ENCODE measurements at regions not wholly inside any gene's neighbourhood (a gene's known extent, or its start where the extent isn't known, plus 50 kb on each side); places are given as distances from the start of the nearest gene placed in this dataset.
A peak's percentile ranks its signal among the peaks of the same experiment; 100 is the strongest.
"Not testable (repeated sequence)": the region's sequence is repeated elsewhere in the genome, so short reads cannot be mapped to it uniquely, and the experiment has no call there.

DNA sequence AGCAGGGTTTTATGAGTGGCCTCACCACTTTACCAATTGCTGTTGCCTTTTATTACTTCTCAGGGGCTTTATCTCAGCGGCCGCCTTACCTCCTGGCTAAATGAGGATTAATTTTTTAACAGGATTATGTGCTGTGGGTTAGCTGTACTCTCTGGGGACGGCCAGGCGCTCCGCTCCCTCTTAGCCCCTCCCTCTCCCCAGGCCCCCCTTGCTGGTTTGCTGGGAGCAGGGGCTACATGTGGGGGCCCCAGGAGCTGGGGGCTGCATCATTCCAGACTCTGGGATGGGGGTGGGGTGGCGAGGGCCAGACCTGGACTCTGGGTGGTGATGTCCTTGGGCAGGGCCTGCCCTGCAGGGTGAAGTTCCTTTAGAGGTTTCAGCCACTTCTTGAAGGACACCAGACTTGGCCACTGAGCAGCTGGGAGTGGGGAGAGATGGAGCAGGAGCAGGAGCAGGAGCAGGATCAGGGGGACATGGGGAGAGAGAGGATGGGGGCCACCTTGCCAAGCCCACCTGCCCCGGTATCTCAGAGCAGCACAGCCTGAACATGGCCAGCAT is 196.1 kb downstream of the GOLGA6L6 start:
- DNase-seq: no peak

DNA sequence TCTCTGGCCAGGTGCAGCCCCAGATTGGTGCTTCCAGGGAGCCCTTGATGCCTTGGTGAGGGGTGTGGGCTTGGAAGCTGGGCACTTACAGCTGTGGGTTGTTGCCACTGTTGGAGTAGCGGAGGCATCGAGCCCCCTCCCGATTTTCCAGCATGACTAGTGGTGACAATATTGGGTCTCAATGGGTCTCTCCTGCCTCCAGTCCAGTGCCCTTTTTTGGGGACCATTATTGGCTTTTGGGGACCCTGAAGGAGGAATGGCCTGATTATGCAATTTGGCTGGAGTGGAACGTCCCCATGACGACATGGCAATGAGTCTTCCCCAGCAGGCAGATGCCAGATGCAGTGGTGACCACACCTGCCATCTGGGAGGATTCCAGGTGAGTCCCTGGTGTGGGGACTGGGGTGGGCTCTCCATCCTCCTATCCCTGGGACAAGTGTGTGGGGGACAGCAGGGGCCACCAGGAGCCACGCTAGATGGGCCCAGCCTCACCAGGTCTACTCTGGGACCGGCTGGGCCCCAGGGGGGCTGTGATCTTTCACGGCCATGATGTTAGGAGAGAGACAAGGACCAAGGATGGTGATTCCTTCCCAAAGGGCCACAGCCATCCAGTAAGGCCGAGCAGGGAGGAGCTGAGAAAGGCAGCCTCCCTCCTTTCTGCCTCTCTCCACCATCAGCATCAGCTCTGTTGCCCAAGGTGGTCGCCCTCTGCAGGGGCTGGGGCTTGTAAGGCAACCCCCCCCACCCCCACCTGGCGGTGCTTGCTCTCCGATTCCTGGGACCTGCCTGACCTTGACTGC is 196.8 kb downstream of the GOLGA6L6 start:
- no peak for DNase-seq

DNA sequence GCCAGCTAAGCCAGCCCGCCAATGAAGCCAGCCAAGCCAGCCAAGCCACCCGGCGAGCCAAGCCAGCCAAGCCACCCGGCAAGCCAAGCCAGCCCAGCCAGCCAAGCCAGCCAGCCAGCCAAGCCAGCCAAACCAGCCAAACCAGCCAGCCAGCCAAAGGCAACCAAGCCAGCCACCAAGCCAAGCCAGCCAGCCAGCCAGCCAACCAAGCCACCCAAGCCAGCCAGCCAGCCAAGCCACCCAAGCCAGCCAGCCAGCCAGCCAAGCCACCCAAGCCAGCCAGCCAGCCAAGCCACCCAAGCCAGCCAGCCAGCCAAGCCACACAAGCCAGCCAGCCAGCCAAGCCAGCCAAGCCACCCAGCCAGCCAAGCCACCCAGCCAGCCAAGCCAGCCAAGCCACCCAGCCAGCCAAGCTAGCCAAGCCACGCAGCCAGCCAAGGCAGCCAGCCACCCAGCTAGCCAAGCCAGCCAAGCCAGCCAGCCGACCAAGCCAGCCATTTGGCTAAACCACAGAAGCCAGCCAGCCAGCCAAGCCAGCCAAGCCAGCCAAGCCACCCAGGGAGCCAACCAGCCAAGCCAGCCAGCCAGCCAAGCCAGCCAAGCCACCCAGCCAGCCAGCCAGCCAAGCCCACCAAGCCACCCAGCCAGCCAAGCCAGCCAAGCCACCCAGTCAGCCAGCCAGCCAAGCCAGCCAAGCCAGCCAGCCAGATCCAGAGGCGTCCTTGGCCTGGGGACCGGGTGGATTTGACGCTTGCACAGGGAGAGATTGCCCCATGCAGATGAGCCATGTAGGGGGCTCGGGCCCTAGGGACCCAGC is 198.0 kb downstream of the GOLGA6L6 start:
- not testable (repeated sequence) for DNase-seq

DNA sequence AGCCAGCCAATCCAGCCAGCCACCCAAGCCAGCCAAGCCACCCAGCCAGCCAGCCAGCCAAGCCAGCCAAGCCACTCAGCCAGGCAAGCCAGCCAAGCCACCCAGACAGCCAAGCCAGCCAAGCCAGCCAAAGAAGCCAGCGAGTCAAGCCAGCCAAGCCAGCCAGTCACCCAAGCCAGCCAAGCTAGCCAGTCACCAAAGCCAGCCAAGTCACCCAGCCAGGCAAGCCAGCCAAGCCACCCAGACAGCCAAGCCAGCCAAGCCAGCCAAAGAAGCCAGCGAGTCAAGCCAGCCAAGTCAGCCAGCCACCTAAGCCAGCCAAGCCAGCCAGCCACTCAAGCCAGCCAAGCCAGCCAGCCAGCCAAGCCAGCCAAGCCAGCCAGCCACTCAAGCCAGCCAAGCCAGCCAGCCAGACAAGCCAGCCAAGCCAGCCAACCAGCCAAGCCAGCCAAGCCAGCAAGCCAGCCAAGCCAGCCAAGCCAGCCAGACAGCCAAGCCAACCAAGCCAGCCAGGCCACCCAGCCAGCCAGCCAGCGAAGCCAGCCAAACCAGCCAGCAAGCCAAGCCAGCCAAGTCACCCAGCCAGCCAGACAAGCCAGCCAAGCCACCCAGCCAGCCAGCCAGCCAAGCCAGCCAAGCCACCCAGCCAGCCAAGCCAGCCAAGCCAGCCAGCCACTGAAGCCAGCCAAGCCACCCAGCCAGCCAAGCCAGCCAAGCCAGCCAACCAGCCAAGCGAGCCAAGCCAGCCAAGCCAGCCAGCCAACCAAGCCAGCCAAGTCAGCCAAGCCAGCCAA is 198.8 kb downstream of the GOLGA6L6 start:
- DNase-seq: not testable (repeated sequence)

DNA sequence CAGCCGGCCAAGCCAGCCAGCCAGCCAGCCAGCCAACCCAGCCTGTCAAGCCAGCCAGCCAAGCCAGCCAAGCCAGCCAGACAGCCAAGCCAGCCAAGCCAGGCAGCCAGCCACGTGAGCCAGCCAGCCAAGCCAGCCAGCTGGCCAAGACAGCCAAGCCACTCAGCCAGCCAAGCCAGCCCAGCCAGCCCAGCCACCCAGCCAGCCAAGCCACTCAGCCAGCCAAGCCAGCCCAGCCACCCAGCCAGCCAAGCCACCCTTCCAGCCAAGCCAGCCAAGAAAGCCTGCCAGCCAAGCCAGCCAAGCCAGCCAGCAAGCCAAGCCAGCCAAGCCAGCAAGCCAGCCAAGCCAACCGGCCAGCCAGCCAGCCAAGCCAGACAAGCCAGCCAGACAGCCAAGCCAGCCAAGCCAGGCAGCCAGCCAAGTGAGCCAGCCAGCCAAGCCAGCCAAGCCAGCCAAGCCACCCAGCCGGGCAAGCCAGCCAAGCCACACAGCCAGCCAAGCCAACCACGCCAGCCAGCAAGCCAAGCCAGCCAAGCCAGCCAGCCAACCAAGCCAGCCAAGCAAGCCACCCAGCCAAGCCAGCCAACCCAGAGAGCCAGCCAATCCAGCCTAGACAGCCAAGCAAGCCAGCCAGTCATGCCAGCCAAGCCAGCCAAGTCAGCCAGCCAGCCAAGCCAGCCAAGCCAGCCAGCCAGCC is 199.5 kb downstream of the GOLGA6L6 start:
- no peak for DNase-seq

DNA sequence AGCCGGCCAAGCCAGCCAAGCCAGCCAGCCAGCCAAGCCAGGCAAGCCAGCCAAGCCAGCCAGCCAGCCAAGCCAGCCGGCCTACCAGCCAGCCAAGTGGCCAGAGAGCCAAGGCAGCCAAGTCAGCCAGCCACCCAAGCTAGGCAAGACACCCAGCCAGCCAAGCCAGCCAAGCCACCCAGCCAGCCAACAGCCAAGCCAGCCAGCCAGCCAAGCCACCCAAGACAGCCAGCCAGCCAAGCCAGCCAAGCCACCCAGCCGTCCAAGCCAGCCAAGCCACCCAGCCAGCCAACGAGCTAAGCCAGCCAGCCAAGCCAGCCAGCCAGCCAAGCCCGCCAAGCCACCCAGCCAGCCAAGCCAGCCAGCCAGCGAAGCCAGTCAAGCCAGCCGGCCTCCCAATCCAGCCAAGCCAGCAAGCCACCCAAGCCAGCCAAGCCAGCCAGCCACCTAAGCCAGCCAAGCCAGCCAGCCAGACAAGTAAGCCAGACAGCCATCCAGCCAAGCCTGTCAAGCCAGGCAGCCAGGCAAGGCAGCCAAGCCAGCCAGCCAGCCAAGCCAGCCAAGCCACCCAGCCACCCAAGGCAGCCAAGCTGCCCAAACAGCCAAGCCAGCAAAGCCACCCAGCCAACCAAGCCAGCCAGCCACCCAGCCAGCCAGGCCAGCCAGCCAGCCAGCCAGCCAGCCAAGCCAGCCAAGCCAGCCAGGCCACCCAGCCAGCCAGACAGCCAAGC is 200.5 kb downstream of the GOLGA6L6 start:
- peak; percentile 30 for DNase-seq

DNA sequence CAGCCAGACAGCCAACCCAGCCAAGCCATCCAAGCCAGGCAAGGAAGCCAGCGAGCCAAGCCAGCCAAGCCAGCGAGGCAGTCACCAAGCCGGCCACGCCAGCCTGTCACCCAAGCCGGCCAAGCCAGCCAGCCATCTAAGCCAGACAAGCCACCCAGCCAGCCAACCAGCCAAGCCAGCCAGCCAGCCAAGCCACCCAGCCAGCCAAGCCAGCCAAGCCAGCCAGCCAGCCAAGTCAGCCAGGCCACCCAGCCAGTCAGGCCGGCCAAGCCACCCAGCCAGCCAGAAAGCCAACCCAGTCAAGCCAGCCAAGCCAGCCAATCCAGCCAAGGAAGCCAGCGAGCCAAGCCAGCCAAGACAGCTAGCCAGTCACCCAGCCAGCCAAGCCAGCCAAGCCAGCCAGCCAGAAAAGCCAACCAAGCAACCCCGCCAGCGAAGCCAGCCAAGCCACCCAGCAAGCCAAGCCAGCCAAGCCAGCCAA is 201.2 kb downstream of the GOLGA6L6 start:
- no peak for DNase-seq

DNA sequence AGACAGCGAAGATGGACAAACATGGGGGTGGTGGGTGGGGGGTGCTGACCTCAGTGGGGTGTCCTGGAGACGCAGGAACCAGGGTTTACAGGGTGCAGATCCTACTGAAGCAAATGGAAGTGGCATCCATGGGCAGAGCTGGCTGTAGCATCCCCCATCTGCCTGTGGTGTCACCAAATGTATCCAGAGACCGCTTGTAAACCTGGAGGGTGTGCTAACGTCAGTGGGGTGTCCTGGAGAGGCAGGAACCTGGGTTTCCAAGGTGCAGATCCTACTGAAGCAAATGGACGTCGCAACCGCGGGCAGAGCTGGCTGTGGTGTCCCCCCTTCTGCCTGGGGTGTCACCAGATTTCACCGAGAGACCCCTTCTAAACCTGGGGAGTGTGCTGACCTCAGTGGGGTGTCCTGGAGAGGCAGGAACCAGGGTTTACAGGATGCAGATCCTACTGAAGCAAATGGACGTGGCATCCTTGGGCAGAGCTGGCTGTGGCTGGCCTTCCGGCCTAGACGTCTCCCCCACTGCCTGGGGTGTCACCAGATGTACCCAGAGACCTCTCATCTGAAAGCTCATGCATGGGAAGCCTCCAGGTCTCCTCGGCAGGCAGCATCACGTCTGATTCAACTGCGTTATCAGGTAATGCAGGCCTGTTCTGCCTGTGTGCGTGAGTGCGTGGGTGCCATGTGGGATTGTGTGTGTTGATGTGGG is 202.4 kb downstream of the GOLGA6L6 start:
- not testable (repeated sequence) for DNase-seq

DNA sequence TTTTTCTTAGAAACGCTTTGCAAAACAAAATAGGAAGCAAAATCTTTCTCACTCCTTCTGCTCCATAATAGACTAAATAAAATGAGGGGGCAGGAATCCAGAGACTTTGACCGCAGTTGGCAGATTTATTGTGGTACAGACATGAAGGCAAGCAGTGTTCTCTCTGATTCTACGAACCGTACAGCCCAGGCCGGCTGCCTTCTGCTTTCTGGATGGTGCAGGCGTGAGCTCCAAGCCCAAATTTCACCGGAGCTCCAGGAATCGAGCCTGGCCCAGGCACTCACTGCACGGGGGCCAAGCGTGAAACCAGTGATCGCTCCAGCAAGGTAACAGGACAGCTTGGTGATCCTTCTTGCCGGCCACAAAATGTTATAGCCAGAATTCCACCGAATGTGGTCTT is 202.9 kb downstream of the GOLGA6L6 start:
- DNase-seq: not testable (repeated sequence)

DNA sequence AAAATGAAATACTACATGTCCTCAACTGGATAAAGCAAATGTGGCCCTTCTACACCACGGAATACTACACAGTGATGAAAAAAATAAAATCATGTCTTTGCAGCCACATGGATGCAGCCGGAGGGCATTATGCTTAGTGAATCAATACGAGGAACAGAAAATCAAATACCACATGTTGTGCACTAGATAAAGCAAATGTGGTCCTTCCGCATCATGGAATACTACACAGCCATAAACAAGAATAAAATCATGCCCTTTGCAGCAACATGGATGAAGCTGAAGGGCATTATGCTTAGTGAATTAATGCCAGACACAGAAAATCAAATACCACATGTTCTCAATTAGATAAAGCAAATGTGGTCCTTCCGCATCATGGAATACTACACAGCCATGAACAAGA is 204.4 kb downstream of the GOLGA6L6 start:
- not testable (repeated sequence) for DNase-seq

DNA sequence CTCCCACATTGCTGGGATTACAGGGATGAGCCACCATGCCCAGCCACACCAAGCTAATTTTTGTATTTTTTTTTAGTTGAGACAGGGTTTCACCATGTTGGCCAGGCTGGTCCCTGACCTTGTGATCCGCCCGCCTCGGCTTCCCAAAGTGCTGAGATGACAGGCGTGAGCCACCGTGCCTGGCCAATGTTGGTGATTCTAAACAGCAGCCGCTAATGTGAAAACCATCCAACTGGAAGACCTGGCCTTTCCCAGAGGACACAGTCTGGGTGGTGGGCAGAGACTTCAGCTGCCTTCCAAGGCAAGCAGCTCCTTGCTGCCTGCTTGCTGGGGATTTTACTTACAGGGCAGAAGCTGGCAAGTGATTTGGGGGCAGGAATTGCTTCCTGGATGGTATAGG is 207.1 kb downstream of the GOLGA6L6 start:
- DNase-seq: not testable (repeated sequence)

DNA sequence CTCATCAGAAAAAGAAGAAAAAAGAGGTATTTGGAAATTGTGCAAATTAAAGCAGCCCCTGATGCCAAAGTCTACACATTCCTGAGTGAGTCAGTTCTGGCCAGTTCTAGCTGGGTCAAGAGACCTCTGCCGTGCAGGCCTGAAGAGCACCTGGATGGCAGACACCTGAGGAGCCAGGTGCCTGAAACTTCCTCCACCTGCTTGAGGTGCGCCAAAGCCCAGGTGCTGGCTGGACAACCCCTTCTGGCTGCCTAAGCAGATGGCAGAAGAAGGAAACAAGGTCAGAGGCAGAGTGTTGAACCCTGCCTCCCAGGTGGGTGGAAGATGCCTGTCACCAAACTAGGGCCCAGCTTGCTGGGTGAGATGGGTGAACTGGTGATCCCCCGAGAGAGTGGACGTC is 215.8 kb downstream of the GOLGA6L6 start:
- DNase-seq: not testable (repeated sequence)

DNA sequence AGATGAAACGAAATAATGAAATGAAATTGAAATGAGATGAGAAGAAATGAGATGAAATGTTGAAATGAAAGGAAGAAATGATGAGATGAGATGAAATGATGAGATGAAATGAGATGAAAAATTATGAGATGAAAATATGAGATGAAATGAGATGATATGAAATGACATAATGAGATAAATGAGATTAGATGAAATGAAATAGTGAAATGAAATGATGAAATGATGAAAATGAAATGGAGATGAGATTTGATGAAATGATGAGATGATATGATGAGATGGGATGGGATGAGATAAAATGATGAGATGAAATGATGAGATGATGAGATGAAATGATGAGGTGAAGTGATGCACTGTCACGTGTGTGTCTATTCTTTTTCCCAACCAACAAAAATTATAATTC is 224.5 kb downstream of the GOLGA6L6 start:
- not testable (repeated sequence) for DNase-seq

DNA sequence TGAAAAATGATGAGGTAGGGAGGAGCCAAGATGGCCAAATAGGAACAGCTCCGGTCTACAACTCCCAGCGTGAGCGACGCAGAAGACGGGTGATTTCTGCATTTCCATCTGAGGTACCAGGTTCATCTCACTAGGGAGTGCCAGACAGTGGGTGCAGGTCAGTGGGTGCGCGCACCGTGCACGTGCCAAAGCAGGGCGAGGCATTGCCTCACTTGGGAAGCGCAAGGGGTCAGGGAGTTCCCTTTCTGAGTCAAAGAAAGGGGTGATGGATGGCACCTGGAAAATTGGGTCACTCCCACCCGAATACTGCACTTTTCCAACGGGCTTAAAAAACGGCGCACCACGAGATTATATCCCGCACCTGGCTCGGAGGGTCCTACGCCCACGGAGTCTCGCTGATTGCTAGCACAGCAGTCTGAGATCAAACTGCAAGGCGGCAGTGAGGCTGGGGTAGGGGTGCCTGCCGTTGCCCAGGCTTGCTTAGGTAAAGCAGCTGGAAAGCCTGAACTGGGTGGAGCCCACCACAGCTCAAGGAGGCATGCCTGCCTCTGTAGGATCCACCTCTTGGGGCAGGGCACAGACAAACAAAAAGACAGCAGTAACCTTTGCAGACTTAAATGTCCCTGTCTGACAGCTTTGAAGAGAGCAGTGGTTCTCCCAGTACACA is 230.5 kb downstream of the GOLGA6L6 start:
- not testable (repeated sequence) for DNase-seq

DNA sequence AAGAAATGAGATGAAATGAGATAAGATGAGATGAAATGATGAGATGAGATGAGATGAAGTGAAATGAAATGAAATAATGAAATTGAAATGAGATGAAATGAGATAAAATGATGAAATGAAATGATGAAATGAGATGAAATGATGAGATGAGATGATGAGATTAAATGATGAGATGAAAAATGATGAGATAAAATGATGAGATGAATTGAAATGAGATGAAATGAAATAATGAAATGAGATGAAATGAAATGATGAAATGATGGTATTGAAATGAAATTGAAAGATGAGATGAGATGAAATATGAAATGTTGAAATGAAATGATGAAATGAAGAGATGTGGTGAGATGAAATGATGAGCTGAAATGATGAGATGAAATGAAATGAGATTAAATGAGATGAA is 231.0 kb downstream of the GOLGA6L6 start:
- DNase-seq: no peak

DNA sequence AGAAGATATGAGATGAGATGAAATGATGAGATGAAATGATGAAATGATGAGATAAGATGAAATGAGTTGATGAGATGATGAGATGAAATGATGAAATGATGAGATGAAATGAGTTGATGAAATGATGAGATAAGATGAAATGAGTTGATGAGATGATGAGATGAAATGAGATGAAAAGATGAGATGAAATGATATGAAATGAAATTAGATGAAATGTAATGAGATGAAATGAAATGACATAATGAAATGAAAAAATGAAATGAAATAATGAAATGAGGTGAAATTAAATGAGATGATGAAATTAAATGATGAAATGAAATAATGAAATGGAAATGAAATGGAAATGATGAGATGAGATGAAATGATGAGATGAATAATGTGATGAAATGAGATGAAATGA is 231.6 kb downstream of the GOLGA6L6 start:
- DNase-seq: not testable (repeated sequence)

DNA sequence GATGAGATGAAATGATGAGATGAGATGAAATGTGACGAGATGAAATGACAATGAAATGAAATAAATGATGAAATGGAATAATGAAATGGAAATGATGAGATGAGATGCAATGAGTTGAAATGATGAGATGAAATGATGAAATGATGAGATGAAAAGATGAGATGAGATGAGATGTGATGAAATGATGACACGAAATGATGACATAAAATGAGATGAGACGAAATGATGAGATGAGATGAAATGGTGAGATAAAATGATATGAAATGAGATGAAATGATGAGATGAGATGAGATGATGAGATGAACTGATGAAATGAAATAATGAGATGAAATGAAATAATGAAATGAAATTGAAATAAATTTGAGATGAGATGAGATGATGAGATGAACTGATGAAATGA is 232.2 kb downstream of the GOLGA6L6 start:
- DNase-seq: not testable (repeated sequence)

DNA sequence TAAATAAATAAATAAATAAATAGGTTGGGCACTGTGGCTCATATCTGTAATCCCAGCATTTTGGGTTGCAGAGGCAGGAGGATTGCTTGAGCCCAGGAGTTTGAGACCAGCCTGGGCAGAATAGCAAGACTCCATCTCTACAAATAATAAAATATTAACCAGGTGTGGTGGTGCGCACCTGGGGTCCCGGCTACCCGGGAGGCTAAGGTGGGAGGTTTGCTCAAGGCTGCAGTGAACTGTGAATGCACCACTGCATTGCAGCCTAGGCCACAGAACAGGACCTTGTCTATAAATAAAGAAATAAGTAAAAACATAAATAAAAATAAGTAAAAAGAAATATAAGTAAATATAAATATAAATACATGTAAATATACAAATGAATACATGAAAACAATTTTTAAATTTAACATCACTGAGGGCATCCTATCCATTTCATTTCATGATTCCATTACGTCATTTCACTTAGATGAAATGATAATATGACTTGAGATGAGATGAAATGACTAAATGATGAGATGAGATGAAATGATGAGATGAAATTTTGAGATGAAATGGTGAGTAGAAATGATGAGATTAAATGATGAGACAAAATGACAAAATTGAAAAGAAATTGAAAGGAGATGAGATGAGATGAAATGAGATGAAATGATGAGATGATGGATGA is 233.4 kb downstream of the GOLGA6L6 start:
- DNase-seq: not testable (repeated sequence)

DNA sequence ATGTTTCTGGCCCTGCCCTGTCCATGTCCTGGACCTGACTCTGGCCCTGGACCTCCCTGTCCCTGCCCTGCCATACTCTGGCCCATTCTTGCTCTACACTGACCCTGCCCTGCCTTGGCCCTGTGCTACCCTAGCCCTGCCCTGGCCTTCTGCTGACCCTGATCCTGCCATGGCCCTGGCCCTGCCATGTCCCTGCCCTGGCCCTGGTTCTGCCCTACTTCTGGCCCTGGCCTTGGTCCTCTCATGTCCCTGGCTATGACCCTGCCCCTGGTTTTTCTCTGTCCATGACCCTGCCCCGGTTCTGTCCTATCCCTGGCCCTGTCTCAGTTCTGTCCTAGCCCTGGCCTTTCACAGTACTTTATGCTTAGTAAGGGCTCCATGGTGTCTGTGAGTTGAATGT is 234.5 kb downstream of the GOLGA6L6 start:
- not testable (repeated sequence) for DNase-seq

All from activated CD4-positive, alpha-beta T cell treated with anti-CD3 and anti-CD28 coated beads, Interleukin-2, Interleukin-6, amounts not matched to agents 100 ng/mL and 50 ng/mL, durations not matched to agents 16 hours and 8 hours (primary cell).